ENCODE measurements at regions not wholly inside any gene's neighbourhood (a gene's known extent, or its start where the extent isn't known, plus 50 kb on each side); places are given as distances from the start of the nearest gene placed in this dataset.

DNA sequence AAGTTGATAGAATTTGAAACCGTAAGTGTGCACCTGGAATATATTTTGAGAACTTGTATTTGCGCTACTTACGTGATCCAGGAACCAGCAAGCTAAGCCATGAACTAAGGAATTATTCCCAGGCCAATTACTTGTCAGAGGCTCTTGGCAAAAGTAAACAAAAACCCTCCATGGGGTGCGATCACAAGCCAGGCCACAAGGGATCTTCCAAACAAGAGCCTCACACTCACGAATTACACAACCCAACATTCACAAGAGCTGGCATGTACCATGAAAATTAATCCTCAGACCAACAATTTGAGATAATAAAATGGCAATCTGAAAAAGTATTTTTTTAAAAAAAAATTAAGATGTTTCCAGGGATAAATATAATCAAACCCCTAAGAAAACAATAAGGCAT is 467.0 kb upstream of the AKR1E2 start:
- no peaks in the 10 kb centered on the region for H3K4me1 Mint-ChIP-seq
- no peak overlapping the region for H3K27ac Mint-ChIP-seq
- H3K4me3 Mint-ChIP-seq: no peak overlapping the region
- DNase-seq (no peak), ATAC-seq (no peak)
- peaks cover 3 to 10% (median 6%) of the 10 kb centered on the region in 5 donors for H3K27me3 Mint-ChIP-seq
- no peaks in the 10 kb centered on the region for H3K9me3 Mint-ChIP-seq
- H3K36me3 Mint-ChIP-seq: peaks cover 0 to 2% (median 0%) of the 10 kb centered on the region in 3 donors
- POLR2A ChIA-PET: no interaction called here

GRCh38 chr10:4357911-4358310 is 468.1 kb upstream of the AKR1E2 start:
- Mint-ChIP-seq H3K4me1 (no peaks in the 10 kb centered on the region), H3K4me3 (no peak overlapping the region), H3K27ac (no peak overlapping the region), H3K36me3 (peaks cover 0 to 2% (median 0%) of the 10 kb centered on the region in 3 donors), H3K27me3 (peaks cover 4 to 12% (median 6%) of the 10 kb centered on the region in 5 donors), H3K9me3 (no peaks in the 10 kb centered on the region)
- ATAC-seq: no peak
- DNase-seq: no peak
- POLR2A ChIA-PET: no interaction called here

GRCh38 chr10:4355350-4355749 is 470.7 kb upstream of the AKR1E2 start:
- H3K4me1 Mint-ChIP-seq: no peaks in the 10 kb centered on the region
- POLR2A ChIA-PET: no interaction called here
- DNase-seq (no peak), ATAC-seq (no peak)
- H3K36me3 Mint-ChIP-seq: peaks cover 0 to 2% (median 0%) of the 10 kb centered on the region in 3 donors
- no peak overlapping the region for H3K27ac Mint-ChIP-seq
- H3K9me3 Mint-ChIP-seq: no peaks in the 10 kb centered on the region
- H3K4me3 Mint-ChIP-seq: no peak overlapping the region
- peaks cover 4 to 16% (median 6%) of the 10 kb centered on the region in 5 donors for H3K27me3 Mint-ChIP-seq

- ATAC-seq: no peak
- Mint-ChIP-seq H3K4me3 (no peak overlapping the region), H3K27ac (no peak overlapping the region), H3K4me1 (no peaks in the 10 kb centered on the region), H3K9me3 (no peaks in the 10 kb centered on the region), H3K27me3 (peaks cover 4 to 16% (median 8%) of the 10 kb centered on the region in 5 donors), H3K36me3 (peaks cover 0 to 2% (median 0%) of the 10 kb centered on the region in 3 donors)
- POLR2A ChIA-PET: no interaction called here
- no peak for DNase-seq
Measured at GRCh38 chr10:4354382-4354812, 471.6 kb upstream of the AKR1E2 start.

- peaks cover 4 to 16% (median 7%) of the 10 kb centered on the region in 5 donors for H3K27me3 Mint-ChIP-seq
- ATAC-seq (no peak), DNase-seq (no peak)
- H3K36me3 Mint-ChIP-seq: peaks cover 0 to 2% (median 0%) of the 10 kb centered on the region in 3 donors
- POLR2A ChIA-PET: no interaction called here
- H3K4me1 Mint-ChIP-seq: no peaks in the 10 kb centered on the region
- no peak overlapping the region for H3K4me3 Mint-ChIP-seq
- H3K27ac Mint-ChIP-seq: no peak overlapping the region
- no peaks in the 10 kb centered on the region for H3K9me3 Mint-ChIP-seq
Measured at GRCh38 chr10:4353964-4354363, 472.0 kb upstream of the AKR1E2 start.

GRCh38 chr10:4353059-4353655 is 472.9 kb upstream of the AKR1E2 start:
- Mint-ChIP-seq H3K9me3 (no peaks in the 10 kb centered on the region), H3K27ac (no peak overlapping the region), H3K27me3 (peaks cover 4 to 16% (median 6%) of the 10 kb centered on the region in 5 donors), H3K4me3 (no peak overlapping the region), H3K36me3 (peaks cover 0 to 2% (median 0%) of the 10 kb centered on the region in 3 donors), H3K4me1 (no peaks in the 10 kb centered on the region)
- POLR2A ChIA-PET: no interaction called here
- no peak for DNase-seq
- no peak for ATAC-seq

DNA sequence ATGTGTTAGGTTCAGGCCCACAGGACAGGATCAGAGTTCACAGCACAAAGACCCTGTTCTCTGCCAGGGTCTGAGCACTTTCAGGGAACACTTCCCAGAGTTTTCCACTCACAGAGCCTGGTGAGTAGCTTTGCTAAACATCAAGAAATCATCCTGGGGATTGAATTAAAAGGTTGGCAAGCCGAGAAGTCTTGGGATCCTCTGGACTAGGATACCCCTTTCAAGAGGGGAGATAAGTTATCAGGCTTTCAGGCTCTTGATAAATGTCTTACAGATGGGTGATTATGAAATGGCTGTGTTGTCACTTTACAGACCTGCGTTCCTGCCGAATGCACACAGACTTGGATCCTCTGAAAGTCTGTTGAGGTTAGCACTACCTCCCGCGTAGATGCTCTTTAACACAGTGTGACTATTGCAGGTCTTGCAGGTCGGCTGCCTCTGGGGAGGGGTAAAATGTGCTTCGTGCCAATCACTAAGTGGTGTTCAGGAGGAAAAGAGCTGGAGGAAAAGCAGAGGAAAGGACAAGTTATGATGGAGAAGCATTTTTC is 473.5 kb upstream of the AKR1E2 start:
- Mint-ChIP-seq H3K27ac (no peak overlapping the region), H3K4me3 (no peak overlapping the region), H3K36me3 (no peaks in the 10 kb centered on the region), H3K9me3 (no peaks in the 10 kb centered on the region), H3K27me3 (peaks cover 4 to 16% (median 5%) of the 10 kb centered on the region in 5 donors), H3K4me1 (no peaks in the 10 kb centered on the region)
- POLR2A ChIA-PET: no interaction called here
- DNase-seq (no peak), ATAC-seq (no peak)

GRCh38 chr10:4351723-4352413 is 474.1 kb upstream of the AKR1E2 start:
- Mint-ChIP-seq H3K9me3 (no peaks in the 10 kb centered on the region), H3K4me1 (no peaks in the 10 kb centered on the region), H3K4me3 (no peak overlapping the region), H3K36me3 (no peaks in the 10 kb centered on the region), H3K27me3 (peaks cover 3 to 13% (median 5%) of the 10 kb centered on the region in 5 donors), H3K27ac (no peak overlapping the region)
- POLR2A ChIA-PET: no interaction called here
- DNase-seq (no peak), ATAC-seq (no peak)

- POLR2A ChIA-PET: no interaction called here
- H3K4me3 Mint-ChIP-seq: no peak overlapping the region
- peaks cover 2 to 15% (median 4%) of the 10 kb centered on the region in 5 donors for H3K27me3 Mint-ChIP-seq
- ATAC-seq: no peak
- H3K9me3 Mint-ChIP-seq: no peaks in the 10 kb centered on the region
- DNase-seq: no peak
- H3K4me1 Mint-ChIP-seq: no peaks in the 10 kb centered on the region
- no peak overlapping the region for H3K27ac Mint-ChIP-seq
- no peaks in the 10 kb centered on the region for H3K36me3 Mint-ChIP-seq
Measured at GRCh38 chr10:4347397-4347796, 478.6 kb upstream of the AKR1E2 start.

DNA sequence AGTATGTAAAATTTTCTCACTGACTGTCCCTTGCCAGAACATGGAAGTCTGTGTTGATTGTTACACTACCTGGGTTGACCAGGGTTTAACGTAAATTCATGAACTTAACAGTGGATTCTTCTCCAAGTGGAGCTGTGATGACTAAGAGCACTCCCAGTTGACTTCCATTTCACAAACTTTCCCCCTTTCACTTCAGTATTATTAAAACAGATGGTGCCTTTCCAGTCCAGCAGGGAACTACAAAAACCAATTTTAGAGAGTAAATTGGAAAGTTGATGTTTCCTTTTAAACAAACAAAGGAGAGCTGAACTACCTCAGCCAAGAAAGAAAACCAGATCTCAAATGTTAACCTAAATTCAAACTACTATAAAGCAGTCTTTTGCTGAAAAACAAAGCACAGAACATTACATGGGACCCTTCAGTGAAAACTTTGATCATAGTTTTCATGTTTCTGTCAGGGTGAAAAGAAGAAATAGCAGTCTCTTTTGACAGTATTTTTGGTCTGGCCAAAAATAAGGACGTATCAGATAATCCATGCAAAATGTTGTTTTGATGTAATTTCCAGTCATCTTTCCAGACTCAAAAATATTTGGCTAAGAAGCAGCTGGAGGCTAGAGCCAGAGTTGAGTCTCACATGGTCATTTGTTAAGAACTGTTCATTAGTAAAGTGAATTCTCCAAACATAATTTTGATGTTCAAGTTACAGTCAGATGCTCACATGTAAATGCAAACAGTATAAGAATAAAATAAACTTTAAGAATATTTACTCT is 479.9 kb upstream of the AKR1E2 start:
- no peak for DNase-seq
- ATAC-seq: no peak
- H3K9me3 Mint-ChIP-seq: no peaks in the 10 kb centered on the region
- H3K27ac Mint-ChIP-seq: no peak overlapping the region
- no peaks in the 10 kb centered on the region for H3K4me1 Mint-ChIP-seq
- POLR2A ChIA-PET: no interaction called here
- no peaks in the 10 kb centered on the region for H3K36me3 Mint-ChIP-seq
- peaks cover 2 to 15% (median 6%) of the 10 kb centered on the region in 5 donors for H3K27me3 Mint-ChIP-seq
- H3K4me3 Mint-ChIP-seq: no peak overlapping the region

DNA sequence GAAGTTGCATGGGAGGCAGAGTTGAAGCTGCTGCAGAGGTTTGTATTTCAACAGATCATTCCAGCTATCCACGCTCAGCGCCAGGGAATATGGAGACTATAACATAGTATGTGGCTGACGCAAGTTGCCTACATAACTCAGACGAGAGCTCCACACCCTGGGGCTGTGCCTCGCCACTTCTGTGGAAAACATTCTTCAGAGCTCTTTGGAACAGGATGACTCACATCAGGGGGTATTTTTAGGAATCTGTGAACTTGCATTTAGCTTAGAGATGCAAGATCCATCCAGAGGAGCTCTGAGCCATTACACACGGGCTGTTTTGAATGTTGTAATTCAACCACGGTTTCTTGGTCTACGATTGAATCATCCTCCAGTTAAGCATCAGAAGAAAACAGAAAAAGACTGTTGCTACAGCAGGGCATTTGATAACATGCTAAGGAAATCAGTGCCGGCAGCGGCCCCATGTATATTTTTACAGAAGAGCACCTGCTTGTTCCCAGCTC is 481.5 kb upstream of the AKR1E2 start:
- DNase-seq: no peak
- H3K27me3 Mint-ChIP-seq: peaks cover 0 to 15% (median 10%) of the 10 kb centered on the region in 5 donors
- POLR2A ChIA-PET: no interaction called here
- ATAC-seq: no peak
- no peak overlapping the region for H3K4me3 Mint-ChIP-seq
- no peaks in the 10 kb centered on the region for H3K9me3 Mint-ChIP-seq
- no peak overlapping the region for H3K27ac Mint-ChIP-seq
- no peaks in the 10 kb centered on the region for H3K4me1 Mint-ChIP-seq
- no peaks in the 10 kb centered on the region for H3K36me3 Mint-ChIP-seq

GRCh38 chr10:4343873-4344272 is 482.1 kb upstream of the AKR1E2 start:
- Mint-ChIP-seq H3K27ac (no peak overlapping the region), H3K36me3 (no peaks in the 10 kb centered on the region), H3K27me3 (peaks cover 0 to 15% (median 10%) of the 10 kb centered on the region in 5 donors), H3K4me3 (no peak overlapping the region), H3K9me3 (no peaks in the 10 kb centered on the region), H3K4me1 (no peaks in the 10 kb centered on the region)
- no peak for ATAC-seq
- DNase-seq: no peak
- POLR2A ChIA-PET: no interaction called here

DNA sequence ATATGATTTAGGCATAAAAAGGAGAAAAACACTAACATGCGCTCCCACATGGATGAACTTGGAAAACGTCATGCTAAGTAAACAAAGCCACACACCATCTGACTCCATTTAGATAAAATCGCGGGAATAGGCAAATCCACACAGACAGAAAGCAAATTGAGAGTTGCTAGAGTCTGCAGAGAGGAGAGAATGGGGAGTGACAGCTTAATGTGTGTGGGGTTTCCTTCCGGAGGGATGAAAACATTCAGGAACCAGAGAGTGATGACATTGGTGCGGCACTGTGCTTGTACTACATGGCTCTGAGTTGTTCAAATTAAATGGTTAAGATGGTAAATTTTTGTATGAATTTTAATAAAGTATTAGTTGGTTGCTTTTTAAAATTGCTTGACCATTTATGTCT is 482.9 kb upstream of the AKR1E2 start:
- DNase-seq (no peak), ATAC-seq (no peak)
- peaks cover 0 to 15% (median 10%) of the 10 kb centered on the region in 5 donors for H3K27me3 Mint-ChIP-seq
- POLR2A ChIA-PET: no interaction called here
- H3K4me1 Mint-ChIP-seq: no peaks in the 10 kb centered on the region
- H3K27ac Mint-ChIP-seq: no peak overlapping the region
- no peak overlapping the region for H3K4me3 Mint-ChIP-seq
- H3K9me3 Mint-ChIP-seq: no peaks in the 10 kb centered on the region
- no peaks in the 10 kb centered on the region for H3K36me3 Mint-ChIP-seq

Data from naive thymus-derived CD8-positive, alpha-beta T cell (primary cell).